ENCODE measurements at regions not wholly inside any gene's neighbourhood (a gene's known extent, or its start where the extent isn't known, plus 50 kb on each side); places are given as distances from the start of the nearest gene placed in this dataset.
"Not testable (repeated sequence)": the region's sequence is repeated elsewhere in the genome, so short reads cannot be mapped to it uniquely, and the experiment has no call there.

DNA sequence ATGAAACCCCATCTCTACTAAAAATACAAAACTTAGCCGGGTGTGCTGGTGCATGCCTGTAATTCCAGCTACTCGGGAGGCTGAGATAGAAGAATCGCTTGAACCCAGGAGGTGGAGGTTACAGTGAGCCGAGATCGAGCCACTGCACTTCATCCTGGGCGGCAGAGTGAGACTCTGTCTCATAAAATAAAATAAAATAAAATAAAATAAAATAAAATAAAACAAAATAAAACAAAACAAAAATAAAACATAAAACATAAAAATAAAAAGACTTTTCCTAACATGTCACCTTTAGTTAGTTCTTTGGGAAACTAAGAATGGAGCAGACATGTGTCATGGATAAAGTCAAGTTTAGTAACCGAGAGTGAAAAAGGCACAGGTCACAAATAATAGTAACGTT, 1007.6 kb upstream of the EDIL3 start:
- not testable (repeated sequence) for TF ChIP-seq POLR2AphosphoS5 (IDR thresholded peaks at IDR 0.05; ENCODE audit: borderline replicate concordance, low read depth, low read length); EZH2 (IDR thresholded peaks at IDR 0.05)
